HepG2 (cell line): ENCODE measurements at regions not wholly inside any gene's neighbourhood (a gene's known extent, or its start where the extent isn't known, plus 50 kb on each side); places are given as distances from the start of the nearest gene placed in this dataset.

Experiments
- ATAC-seq: fragments of 200-7000 bp; cut with Tn5 transposase; 3 replicates; pipeline ENCODE4 v1.9.1; 2020; ENCODE audit warnings: mild to moderate bottlenecking, moderate library complexity
- BruUV-seq: library from RNA; stranded (reverse); fragments of 400-500 nt; replicated peaks from 2 replicates; lab custom pipeline; 2021; lab: Mats Ljungman, UMichigan
- CTCF ChIA-PET: fragments of 300-600 bp; formaldehyde crosslinking; extraction: SDS; loops from one replicate; lab custom pipeline; 2021; ENCODE audit warnings: low total read pairs, inconsistent platforms, low intra/inter-chr PET ratio; lab: Yijun Ruan, JAX
- POLR2A ChIA-PET: fragments of 350-600 bp; sonication (Branson Sonifier 250); formaldehyde crosslinking; loops from one replicate; lab custom pipeline; 2020; ENCODE audit warnings: antibody characterized with exemption, inconsistent platforms; lab: Yijun Ruan, JAX
- DNase-seq: peaks from one replicate; pipeline ENCODE4 v3.0.0-alpha.2; 2015; ENCODE audit warnings: low spot score
- FAIRE-seq: peaks from 3 replicates; lab custom pipeline; 2011; peaks lifted over from hg19 to GRCh38; lab: Jason Lieb, UNC
- H2AFZ ChIP-seq: one replicate; pipeline ENCODE4 v1.6.1; 2011; ENCODE audit warnings: low read length, inconsistent platforms
- H3K27ac ChIP-seq: fragments of 300-600 bp; 3 replicates; pipeline ENCODE4 v1.8.0; 2011; ENCODE audit warnings: mixed run types, mild to moderate bottlenecking, mixed read lengths, low read length, inconsistent platforms; ENCODE audit not compliant: insufficient read depth; ENCODE audit errors: extremely low read length
- H3K27me3 ChIP-seq, 2 experiments: fragments of 200-600 bp in 1 of 2; 2 replicates in 1 of 2; 3 replicates in 1 of 2; pipeline versions ENCODE4 v1.6.0 to v1.8.0; 2011; ENCODE audit warnings: low read length in 2 of 2, mild to moderate bottlenecking in 2 of 2, moderate library complexity in 2 of 2, inconsistent platforms in 1 of 2; ENCODE audit not compliant: insufficient read depth in 2 of 2, control insufficient read depth in 1 of 2
- H3K36me3 ChIP-seq, 2 experiments: fragments of 200-600 bp in 1 of 2; replicated peaks in 1 of 2; 2 replicates in 1 of 2; 3 replicates in 1 of 2; pipeline versions ENCODE4 v1.5.1 to v1.8.0; 2011; ENCODE audit warnings: low read length in 2 of 2, inconsistent platforms in 1 of 2; ENCODE audit not compliant: insufficient read depth in 2 of 2, control insufficient read depth in 1 of 2
- H3K4me1 ChIP-seq: 2 replicates; pipeline ENCODE4 v1.5.1; 2012; ENCODE audit warnings: low read length, inconsistent platforms; ENCODE audit not compliant: insufficient read depth
- H3K4me2 ChIP-seq: 2 replicates; pipeline ENCODE4 v1.6.0; 2011; ENCODE audit warnings: low read depth, low read length, inconsistent platforms
- H3K4me3 ChIP-seq, 3 experiments: fragments of 200-600 bp in 1 of 3; sonication (generic), shearing (Covaris generic) in 1 of 3; replicated peaks in 1 of 3; 2 replicates each; pipeline ENCODE4 v1.5.1; 2011 to 2016; ENCODE audit warnings: low read length in 3 of 3, inconsistent platforms in 2 of 3, low read depth in 2 of 3, mild to moderate bottlenecking in 2 of 3, control low read depth in 1 of 3, mixed read lengths in 1 of 3; ENCODE audit not compliant: insufficient read depth in 1 of 3
- H3K79me2 ChIP-seq: one replicate; pipeline ENCODE4 v1.6.1; 2011; ENCODE audit warnings: low read length, inconsistent platforms; ENCODE audit not compliant: insufficient read depth
- H3K9ac ChIP-seq: 2 replicates; pipeline ENCODE4 v1.6.0; 2011; ENCODE audit warnings: mild to moderate bottlenecking, low read depth, low read length, inconsistent platforms; ENCODE audit not compliant: insufficient read depth
- H3K9me3 ChIP-seq: 2 replicates; pipeline ENCODE4 v1.5.1; 2012; ENCODE audit warnings: mild to moderate bottlenecking, low read length
- H4K20me1 ChIP-seq: 2 replicates; pipeline ENCODE4 v1.6.0; 2011; ENCODE audit warnings: inconsistent platforms, mild to moderate bottlenecking, low read length, moderate library complexity; ENCODE audit not compliant: insufficient read depth
- BCL6 ChIP-seq: IDR thresholded peaks from 2 replicates; pipeline ENCODE4 v1.6.1; 2016; ENCODE audit warnings: missing genetic modification reagents, missing compliant biosample characterization
- CCDC6 ChIP-seq: sonication (generic); formaldehyde crosslinking; IDR thresholded peaks from 2 replicates; pipeline ENCODE4 v1.8.1; 2022; ENCODE audit warnings: mild to moderate bottlenecking, missing genetic modification reagents, moderate library complexity
- CENPX ChIP-seq: sonication (generic); formaldehyde crosslinking; IDR thresholded peaks from 2 replicates; pipeline ENCODE4 v1.9.0; 2021; ENCODE audit warnings: mild to moderate bottlenecking, missing genetic modification reagents, moderate library complexity
- CSRNP2 ChIP-seq: sonication (generic); formaldehyde crosslinking; conservative IDR thresholded peaks from 2 replicates; pipeline ENCODE4 v1.8.0; 2022; ENCODE audit warnings: low read depth, missing genetic modification reagents
- IRF2 ChIP-seq: IDR thresholded peaks from 2 replicates; pipeline ENCODE4 v1.6.1; 2018; ENCODE audit warnings: missing genetic modification reagents, missing compliant biosample characterization
- MAFG ChIP-seq: sonication (generic); formaldehyde crosslinking; IDR thresholded peaks from 2 replicates; pipeline ENCODE4 v1.5.1; 2020; ENCODE audit warnings: mild to moderate bottlenecking, missing genetic modification reagents
- NCOA2 ChIP-seq: sonication (generic); formaldehyde crosslinking; IDR thresholded peaks from 2 replicates; pipeline ENCODE4 v1.8.0; 2022; ENCODE audit warnings: inconsistent platforms
- NFIB ChIP-seq: sonication (generic); formaldehyde crosslinking; IDR thresholded peaks from 2 replicates; pipeline ENCODE4 v1.9.0; 2021; ENCODE audit warnings: missing genetic modification reagents, mild to moderate bottlenecking, borderline replicate concordance
- NR3C1 ChIP-seq: sonication (generic); formaldehyde crosslinking; IDR thresholded peaks from 2 replicates; pipeline ENCODE4 v1.4.0; 2020; ENCODE audit warnings: missing genetic modification reagents
- PHF8 ChIP-seq: sonication (generic); formaldehyde crosslinking; IDR thresholded peaks from 2 replicates; pipeline ENCODE4 v1.5.0; 2020; ENCODE audit warnings: missing genetic modification reagents
- POLR2AphosphoS5 ChIP-seq: IDR thresholded peaks from 2 replicates; pipeline ENCODE4 v1.6.1; 2012; ENCODE audit warnings: low read depth, low read length
- SKI ChIP-seq: fragments of 450-650 bp; IDR thresholded peaks from one replicate; pipeline ENCODE4 v1.6.1; 2018; ENCODE audit warnings: mild to moderate bottlenecking; ENCODE audit not compliant: partially characterized antibody
- ZNF260 ChIP-seq: sonication (generic); formaldehyde crosslinking; IDR thresholded peaks from 2 replicates; pipeline ENCODE4 v1.4.0; 2020; ENCODE audit warnings: missing genetic modification reagents, low read depth, mild to moderate bottlenecking, borderline replicate concordance
- ZNF619 ChIP-seq: sonication (generic); formaldehyde crosslinking; IDR thresholded peaks from 2 replicates; pipeline ENCODE4 v1.4.0; 2020; ENCODE audit warnings: mild to moderate bottlenecking, missing genetic modification reagents
- ZNF691 ChIP-seq: sonication (generic); formaldehyde crosslinking; IDR thresholded peaks from 2 replicates; pipeline ENCODE4 v1.4.0; 2020; ENCODE audit warnings: missing genetic modification reagents, low read depth, mild to moderate bottlenecking, borderline replicate concordance
- ZNF720 ChIP-seq: sonication (generic); formaldehyde crosslinking; IDR thresholded peaks from 2 replicates; pipeline ENCODE4 v1.4.0; 2020; ENCODE audit warnings: missing genetic modification reagents
- ZNF768 ChIP-seq: sonication (generic); formaldehyde crosslinking; IDR thresholded peaks from 2 replicates; pipeline ENCODE4 v1.4.0; 2020; ENCODE audit warnings: missing genetic modification reagents
- WGBS: methylation state at CpG from one replicate; pipeline ENCODE4 v1.1.6; 2017; ENCODE audit warnings: low lambda C conversion rate; 5-methylcytosine and 5-hydroxymethylcytosine counted together
- in situ Hi-C: cut with HindIII; loops from 2 replicates; pipeline ENCODE4 v1.10.0; 2017; ENCODE audit warnings: low pct_unique_long_range_greater_than_20kb; ENCODE audit not compliant: extremely low pct_ligation_motif_present
- intact Hi-C: fragments of 100-400 bp; cut with micrococcal nuclease; formaldehyde crosslinking; loops from one replicate; pipeline ENCODE4 v1.10.0; 2022; ENCODE audit not compliant: unreplicated experiment
- TF ChIP-seq, protein P1 (sequence below): sonication (generic); formaldehyde crosslinking; IDR thresholded peaks from 2 replicates; pipeline ENCODE4 v1.5.0; 2020; ENCODE audit warnings: mild to moderate bottlenecking, low read depth, missing genetic modification reagents, borderline replicate concordance

DNA sequence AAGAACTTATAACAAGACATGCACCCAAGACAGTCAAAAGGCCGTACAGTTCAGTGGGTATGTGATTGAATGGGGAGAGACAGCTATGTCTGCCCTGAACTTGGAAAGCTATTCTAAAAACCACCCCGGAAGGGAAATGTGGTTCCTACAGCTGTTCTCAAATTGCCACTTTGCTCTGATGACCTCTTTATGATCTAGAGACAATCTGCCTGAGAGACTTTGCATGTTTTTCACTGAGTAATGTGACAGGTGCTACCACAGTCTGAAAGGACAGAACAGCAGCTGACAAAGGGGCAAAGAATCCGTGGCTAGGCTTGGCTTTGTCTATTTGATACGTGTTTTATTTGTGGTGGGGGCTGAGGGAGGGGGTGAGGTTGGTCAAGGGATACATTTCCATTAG is 148.3 kb upstream of the NPHP3 start:
- Histone ChIP-seq H4K20me1 (no peaks in the 10 kb centered on the region), H3K79me2 (no peaks in the 10 kb centered on the region), H2AFZ (no peak overlapping the region), H3K4me3 (no peak overlapping the region), H3K4me1 (no peaks in the 10 kb centered on the region), H3K27me3 (no peaks in the 10 kb centered on the region; a peak in 1 of 5 replicates), H3K27ac (no peak overlapping the region), H3K4me2 (no peak overlapping the region), H3K36me3 (no peaks in the 10 kb centered on the region), H3K9me3 (no peaks in the 10 kb centered on the region), H3K9ac (no peak overlapping the region)
- in situ Hi-C loops, result no loop called here
- WGBS, result 3% methylated on average over 4 of the region's 4 CpGs
- ATAC-seq, result no peak
- no peak for DNase-seq
- CTCF ChIA-PET, result no interaction called here
- intact Hi-C loops, result no loop called here
- BruUV-seq, result no TSS peak
- TF ChIP-seq ZNF619 (no peak), IRF2 (CRISPR knock-in tag) (no peak), BCL6 (CRISPR knock-in tag) (no peak), CSRNP2 (CRISPR knock-in tag) (no peak), NFIB (CRISPR knock-in tag) (no peak), CENPX (no peak), NCOA2 (no peak), POLR2AphosphoS5 (no peak), ZNF691 (CRISPR knock-in tag) (no peak), ZNF260 (CRISPR knock-in tag) (no peak), ZNF768 (CRISPR knock-in tag) (no peak), CCDC6 (no peak), SKI (no peak), ZNF720 (CRISPR knock-in tag) (no peak), NR3C1 (no peak), MAFG (CRISPR knock-in tag) (no peak), PHF8 (CRISPR knock-in tag) (no peak)
- TF ChIP-seq, protein P1, sequence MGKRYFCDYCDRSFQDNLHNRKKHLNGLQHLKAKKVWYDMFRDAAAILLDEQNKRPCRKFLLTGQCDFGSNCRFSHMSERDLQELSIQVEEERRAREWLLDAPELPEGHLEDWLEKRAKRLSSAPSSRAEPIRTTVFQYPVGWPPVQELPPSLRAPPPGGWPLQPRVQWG, result no peak
- POLR2A ChIA-PET, result no interaction called here
- no peak for FAIRE-seq
